ENCODE measurements at regions not wholly inside any gene's neighbourhood (a gene's known extent, or its start where the extent isn't known, plus 50 kb on each side); places are given as distances from the start of the nearest gene placed in this dataset.

GRCh38 chrX:42096265-42096920 is 173.0 kb upstream of the CASK start:
- H3K4me3 ChIP-seq: no peak overlapping the region
- TF ChIP-seq CTCF (IDR thresholded peaks at IDR 0.05; ENCODE audit: borderline replicate concordance): no peak
- intact Hi-C loops (cut with micrococcal nuclease): no loop called here
- no peaks in the 10 kb centered on the region for H3K9me3 ChIP-seq (replicated peaks)
- no peak overlapping the region for H3K27ac ChIP-seq (replicated peaks)
- H3K4me1 ChIP-seq: no peaks in the 10 kb centered on the region
- no peak for DNase-seq
- no peaks in the 10 kb centered on the region for H3K27me3 ChIP-seq (ENCODE audit: low read depth)
- H3K36me3 ChIP-seq: no peaks in the 10 kb centered on the region

GRCh38 chrX:42094218-42094617 is 170.9 kb upstream of the CASK start:
- no peak for DNase-seq
- no peak overlapping the region for H3K27ac ChIP-seq (replicated peaks)
- H3K9me3 ChIP-seq (replicated peaks): no peaks in the 10 kb centered on the region
- intact Hi-C loops (cut with micrococcal nuclease): no loop called here
- H3K4me3 ChIP-seq: no peak overlapping the region
- TF ChIP-seq CTCF (IDR thresholded peaks at IDR 0.05; ENCODE audit: borderline replicate concordance): no peak
- no peaks in the 10 kb centered on the region for H3K4me1 ChIP-seq
- no peaks in the 10 kb centered on the region for H3K27me3 ChIP-seq (ENCODE audit: low read depth)
- H3K36me3 ChIP-seq: no peaks in the 10 kb centered on the region

GRCh38 chrX:42093756-42094155 is 170.4 kb upstream of the CASK start:
- Histone ChIP-seq H3K27ac (replicated peaks) (no peak overlapping the region), H3K9me3 (replicated peaks) (no peaks in the 10 kb centered on the region), H3K36me3 (no peaks in the 10 kb centered on the region), H3K27me3 (ENCODE audit: low read depth) (no peaks in the 10 kb centered on the region), H3K4me1 (no peaks in the 10 kb centered on the region), H3K4me3 (no peak overlapping the region)
- no peak for DNase-seq
- no peak for TF ChIP-seq CTCF (IDR thresholded peaks at IDR 0.05; ENCODE audit: borderline replicate concordance)
- intact Hi-C loops (cut with micrococcal nuclease): no loop called here

- TF ChIP-seq CTCF (IDR thresholded peaks at IDR 0.05; ENCODE audit: borderline replicate concordance): no peak
- no peaks in the 10 kb centered on the region for H3K36me3 ChIP-seq
- no peak for DNase-seq
- H3K27ac ChIP-seq (replicated peaks): no peak overlapping the region
- H3K9me3 ChIP-seq (replicated peaks): no peaks in the 10 kb centered on the region
- H3K4me1 ChIP-seq: no peaks in the 10 kb centered on the region
- no peak overlapping the region for H3K4me3 ChIP-seq
- intact Hi-C loops (cut with micrococcal nuclease): no loop called here
- no peaks in the 10 kb centered on the region for H3K27me3 ChIP-seq (ENCODE audit: low read depth)
These were observed 167.0 kb upstream of the CASK start for GRCh38 chrX:42090395-42090794.

GRCh38 chrX:42089031-42089430 is 165.7 kb upstream of the CASK start:
- Histone ChIP-seq H3K36me3 (no peaks in the 10 kb centered on the region), H3K27ac (replicated peaks) (no peak overlapping the region), H3K27me3 (ENCODE audit: low read depth) (no peaks in the 10 kb centered on the region), H3K4me1 (no peaks in the 10 kb centered on the region), H3K9me3 (replicated peaks) (no peaks in the 10 kb centered on the region), H3K4me3 (no peak overlapping the region)
- TF ChIP-seq CTCF (IDR thresholded peaks at IDR 0.05; ENCODE audit: borderline replicate concordance): no peak
- intact Hi-C loops (cut with micrococcal nuclease): no loop called here
- no peak for DNase-seq
